Trophoblast cell (in vitro differentiated cells and primary cell): ENCODE measurements at regions not wholly inside any gene's neighbourhood (a gene's known extent, or its start where the extent isn't known, plus 50 kb on each side); places are given as distances from the start of the nearest gene placed in this dataset.

ENCODE experiments used
- DNase-seq, 2 donors: peaks; one replicate each; pipeline ENCODE4 v3.0.0-alpha.2; 2016
- H2AFZ ChIP-seq: 2 replicates; pipeline ENCODE4 v1.6.1; 2013; ENCODE audit warnings: low read length, moderate library complexity, mild to moderate bottlenecking; ENCODE audit not compliant: insufficient read depth, poor library complexity
- H2AK5ac ChIP-seq: 2 replicates; pipeline ENCODE4 v1.6.1; 2013; ENCODE audit warnings: mild to moderate bottlenecking, low read length
- H2BK120ac ChIP-seq: 2 replicates; pipeline ENCODE4 v1.6.1; 2013; ENCODE audit warnings: low read length, mild to moderate bottlenecking, moderate library complexity; ENCODE audit not compliant: insufficient read depth, poor library complexity
- H2BK12ac ChIP-seq: 2 replicates; pipeline ENCODE4 v1.6.1; 2013; ENCODE audit warnings: mild to moderate bottlenecking, low read length, moderate library complexity
- H2BK5ac ChIP-seq: 2 replicates; pipeline ENCODE4 v1.6.1; 2013; ENCODE audit warnings: low read length, low read depth, moderate library complexity, mild to moderate bottlenecking; ENCODE audit not compliant: poor library complexity
- H3K14ac ChIP-seq: 2 replicates; pipeline ENCODE4 v1.6.1; 2013; ENCODE audit warnings: mild to moderate bottlenecking, low read length
- H3K18ac ChIP-seq: 2 replicates; pipeline ENCODE4 v1.6.1; 2013; ENCODE audit warnings: mild to moderate bottlenecking, low read length
- H3K23ac ChIP-seq: 2 replicates; pipeline ENCODE4 v1.6.1; 2013; ENCODE audit warnings: low read length
- H3K27ac ChIP-seq: 2 replicates; pipeline ENCODE4 v1.5.1; 2013; ENCODE audit warnings: low read depth, mild to moderate bottlenecking, inconsistent platforms, low read length, moderate library complexity
- H3K27me3 ChIP-seq: 2 replicates; pipeline ENCODE4 v1.6.1; 2013; ENCODE audit warnings: inconsistent platforms, mild to moderate bottlenecking, low read length, moderate library complexity; ENCODE audit not compliant: insufficient read depth
- H3K36me3 ChIP-seq, 2 experiments: 1 replicate in 1 of 2; 2 replicates in 1 of 2; pipeline ENCODE4 v1.6.1; 2013; ENCODE audit warnings: low read length in 2 of 2, mild to moderate bottlenecking in 2 of 2, moderate library complexity in 1 of 2; ENCODE audit not compliant: insufficient read depth in 2 of 2, control insufficient read depth in 1 of 2
- H3K4ac ChIP-seq: 2 replicates; pipeline ENCODE4 v1.6.1; 2013; ENCODE audit warnings: low read depth, mild to moderate bottlenecking, low read length, moderate library complexity
- H3K4me1 ChIP-seq, 2 experiments: 1 replicate in 1 of 2; 2 replicates in 1 of 2; pipeline ENCODE4 v1.6.1; 2013; ENCODE audit warnings: low read length in 2 of 2, mild to moderate bottlenecking in 2 of 2, moderate library complexity in 1 of 2; ENCODE audit not compliant: insufficient read depth in 2 of 2, control insufficient read depth in 1 of 2
- H3K4me2 ChIP-seq: 2 replicates; pipeline ENCODE4 v1.6.1; 2013; ENCODE audit warnings: inconsistent platforms, mild to moderate bottlenecking, low read length, moderate library complexity
- H3K4me3 ChIP-seq: 2 replicates; pipeline ENCODE4 v1.5.1; 2013; ENCODE audit warnings: mild to moderate bottlenecking, low read depth, low read length, inconsistent platforms
- H3K79me1 ChIP-seq: one replicate; pipeline ENCODE4 v1.6.1; 2013; ENCODE audit warnings: low read length
- H3K79me2 ChIP-seq: 2 replicates; pipeline ENCODE4 v1.6.1; 2013; ENCODE audit warnings: low read length, mild to moderate bottlenecking; ENCODE audit not compliant: control insufficient read depth, insufficient read depth, poor library complexity
- H3K9ac ChIP-seq: 2 replicates; pipeline ENCODE4 v1.6.1; 2013; ENCODE audit warnings: mild to moderate bottlenecking, low read length
- H3K9me3 ChIP-seq: 2 replicates; pipeline ENCODE4 v1.6.1; 2013; ENCODE audit warnings: low read depth, mild to moderate bottlenecking, control low read depth, inconsistent platforms, low read length; ENCODE audit not compliant: insufficient read depth
- H4K12ac ChIP-seq: 2 replicates; pipeline ENCODE4 v1.6.1; 2013; ENCODE audit warnings: low read depth, mild to moderate bottlenecking, low read length, moderate library complexity
- H4K8ac ChIP-seq: 2 replicates; pipeline ENCODE4 v1.6.1; 2013; ENCODE audit warnings: low read depth, mild to moderate bottlenecking, low read length, moderate library complexity
- H4K91ac ChIP-seq: one replicate; pipeline ENCODE4 v1.6.1; 2013; ENCODE audit warnings: low read depth, mild to moderate bottlenecking, low read length, moderate library complexity
- WGBS: extraction: QIAGEN DNeasy Blood & Tissue Kit; methylation state at CpG from one replicate; pipeline ENCODE4 v1.1.7; 2013; ENCODE audit warnings: missing lambda C conversion rate; ENCODE audit not compliant: insufficient read length, insufficient coverage; ENCODE audit errors: extremely low coverage; 5-methylcytosine and 5-hydroxymethylcytosine counted together

- Histone ChIP-seq H3K9ac (no peak overlapping the region), H3K27ac (no peak overlapping the region), H3K18ac (no peak overlapping the region), H4K8ac (no peak overlapping the region), H2BK12ac (no peak overlapping the region), H3K4me1 (peaks cover 3 to 4% of the 10 kb centered on the region in 2 experiments), H3K27me3 (no peaks in the 10 kb centered on the region), H2AK5ac (no peak overlapping the region), H4K12ac (no peak overlapping the region), H3K36me3 (no peaks in the 10 kb centered on the region), H3K14ac (no peak overlapping the region), H4K91ac (no peak overlapping the region), H3K79me2 (no peaks in the 10 kb centered on the region), H3K79me1 (no peaks in the 10 kb centered on the region), H2AFZ (no peak overlapping the region), H3K4me3 (no peak overlapping the region), H3K4ac (no peak overlapping the region), H2BK5ac (no peak overlapping the region), H3K4me2 (no peak overlapping the region), H2BK120ac (no peak overlapping the region), H3K23ac (no peak overlapping the region), H3K9me3 (no peaks in the 10 kb centered on the region)
- DNase-seq: no peak
- no CpG with 5 or more reads among the region's 1 CpG for WGBS
Measured at GRCh38 chr7:121798896-121799295, 74.1 kb upstream of the PTPRZ1 start.

- Histone ChIP-seq H3K36me3 (no peaks in the 10 kb centered on the region), H2BK5ac (no peak overlapping the region), H2BK12ac (no peak overlapping the region), H3K79me1 (no peaks in the 10 kb centered on the region), H3K27ac (no peak overlapping the region), H3K4ac (no peak overlapping the region), H2AK5ac (no peak overlapping the region), H3K4me2 (no peak overlapping the region), H3K79me2 (no peaks in the 10 kb centered on the region), H2AFZ (no peak overlapping the region), H4K12ac (no peak overlapping the region), H3K9me3 (no peaks in the 10 kb centered on the region), H3K9ac (no peak overlapping the region), H3K4me3 (no peak overlapping the region), H4K91ac (no peak overlapping the region), H3K18ac (no peak overlapping the region), H2BK120ac (no peak overlapping the region), H4K8ac (no peak overlapping the region), H3K23ac (no peak overlapping the region), H3K14ac (no peak overlapping the region), H3K4me1 (peaks cover 3 to 4% of the 10 kb centered on the region in 2 experiments), H3K27me3 (no peaks in the 10 kb centered on the region)
- DNase-seq: no peak
- no CpG with 5 or more reads among the region's 2 CpGs for WGBS
Measured at GRCh38 chr7:121798453-121798840, 74.5 kb upstream of the PTPRZ1 start.

GRCh38 chr7:121797657-121798452 lies 75.1 kb upstream of the PTPRZ1 start:
- no peak overlapping the region for H2BK5ac ChIP-seq
- H3K4me3 ChIP-seq: no peak overlapping the region
- H2BK120ac ChIP-seq: no peak overlapping the region
- DNase-seq: no peak
- no peak overlapping the region for H2AK5ac ChIP-seq
- no peaks in the 10 kb centered on the region for H3K36me3 ChIP-seq
- peaks cover 3 to 4% of the 10 kb centered on the region in 2 experiments for H3K4me1 ChIP-seq
- no peaks in the 10 kb centered on the region for H3K27me3 ChIP-seq
- no peak overlapping the region for H3K4me2 ChIP-seq
- H4K91ac ChIP-seq: no peak overlapping the region
- no peak overlapping the region for H3K18ac ChIP-seq
- H3K27ac ChIP-seq: no peak overlapping the region
- H3K79me1 ChIP-seq: no peaks in the 10 kb centered on the region
- no peak overlapping the region for H3K14ac ChIP-seq
- no peaks in the 10 kb centered on the region for H3K79me2 ChIP-seq
- H2AFZ ChIP-seq: no peak overlapping the region
- H2BK12ac ChIP-seq: no peak overlapping the region
- H4K8ac ChIP-seq: no peak overlapping the region
- no peaks in the 10 kb centered on the region for H3K9me3 ChIP-seq
- H4K12ac ChIP-seq: no peak overlapping the region
- no CpG with 5 or more reads among the region's 6 CpGs for WGBS
- H3K4ac ChIP-seq: no peak overlapping the region
- H3K23ac ChIP-seq: no peak overlapping the region
- no peak overlapping the region for H3K9ac ChIP-seq

- H3K27me3 ChIP-seq: no peaks in the 10 kb centered on the region
- H3K4me2 ChIP-seq: no peak overlapping the region
- H2BK5ac ChIP-seq: no peak overlapping the region
- no peak overlapping the region for H2AK5ac ChIP-seq
- no CpG with 5 or more reads among the region's 7 CpGs for WGBS
- H4K12ac ChIP-seq: no peak overlapping the region
- no peak overlapping the region for H3K27ac ChIP-seq
- no peak overlapping the region for H3K23ac ChIP-seq
- peak overlapping the region; percentile 87 for H2BK12ac ChIP-seq
- no peak overlapping the region for H3K4me3 ChIP-seq
- no peak overlapping the region for H4K8ac ChIP-seq
- no peak overlapping the region for H2AFZ ChIP-seq
- H3K79me2 ChIP-seq: no peaks in the 10 kb centered on the region
- H3K9ac ChIP-seq: no peak overlapping the region
- no peak overlapping the region for H3K4ac ChIP-seq
- H3K14ac ChIP-seq: no peak overlapping the region
- H3K18ac ChIP-seq: no peak overlapping the region
- peaks cover 3 to 4% of the 10 kb centered on the region in 2 experiments for H3K4me1 ChIP-seq
- H3K9me3 ChIP-seq: no peaks in the 10 kb centered on the region
- no peak overlapping the region for H4K91ac ChIP-seq
- no peak for DNase-seq
- no peaks in the 10 kb centered on the region for H3K79me1 ChIP-seq
- no peak overlapping the region for H2BK120ac ChIP-seq
- H3K36me3 ChIP-seq: no peaks in the 10 kb centered on the region
Measured at GRCh38 chr7:121796936-121797656, 75.9 kb upstream of the PTPRZ1 start.
